ENCODE measurements at regions not wholly inside any gene's neighbourhood (a gene's known extent, or its start where the extent isn't known, plus 50 kb on each side); places are given as distances from the start of the nearest gene placed in this dataset.

GRCh38 chr1:117803318-117803717 is 126.1 kb downstream of the GDAP2 start:
- DNase-seq (ENCODE audit: low spot score), result no peak

GRCh38 chr1:117809764-117810163 is 119.7 kb downstream of the GDAP2 start:
- DNase-seq (ENCODE audit: low spot score), result no peak

GRCh38 chr1:117810553-117810952 is 118.9 kb downstream of the GDAP2 start:
- DNase-seq (ENCODE audit: low spot score), result no peak

GRCh38 chr1:117812869-117813511 is 116.4 kb downstream of the GDAP2 start:
- no peak for DNase-seq (ENCODE audit: low spot score)
